GM12878 (cell line): ENCODE measurements at regions not wholly inside any gene's neighbourhood (a gene's known extent, or its start where the extent isn't known, plus 50 kb on each side); places are given as distances from the start of the nearest gene placed in this dataset.
A peak's percentile ranks its signal among the peaks of the same experiment; 100 is the strongest.

ENCODE experiments used
- ATAC-seq: fragments of 200-7000 bp; cut with Tn5 transposase; 3 replicates; pipeline ENCODE4 v1.9.1; 2020; ENCODE audit warnings: mild to moderate bottlenecking, moderate library complexity
- BruUV-seq: library from RNA; stranded (reverse); fragments of 400-500 nt; replicated peaks from 2 replicates; lab custom pipeline; 2021; lab: Mats Ljungman, UMichigan
- CTCF ChIA-PET: fragments of 300-600 bp; sonication (Branson Sonifier 250); formaldehyde crosslinking; extraction: SDS; loops from one replicate; lab custom pipeline; 2021; ENCODE audit warnings: inconsistent platforms; lab: Yijun Ruan, JAX
- POLR2A ChIA-PET: fragments of 350-600 bp; formaldehyde crosslinking; extraction: SDS; loops from one replicate; lab custom pipeline; 2021; ENCODE audit warnings: inconsistent platforms; lab: Charles Lee
- RAD21 ChIA-PET: fragments of 300-600 bp; sonication (Branson Sonifier 250); formaldehyde crosslinking; loops from one replicate; lab custom pipeline; 2023; ENCODE audit warnings: antibody characterized with exemption; ENCODE audit not compliant: unreplicated experiment; lab: Charles Lee
- SMC1A ChIA-PET: fragments of 300-600 bp; sonication (Branson Sonifier 250); formaldehyde crosslinking; loops from one replicate; lab custom pipeline; 2023; ENCODE audit not compliant: unreplicated experiment, uncharacterized antibody; lab: Charles Lee
- DNase-seq: peaks from one replicate; pipeline ENCODE4 v3.0.0-alpha.2; 2011; ENCODE audit warnings: low read depth, low spot score
- FAIRE-seq: peaks from 3 replicates; lab custom pipeline; 2011; peaks lifted over from hg19 to GRCh38; lab: Jason Lieb, UNC
- H2AFZ ChIP-seq: 2 replicates; pipeline ENCODE4 v1.6.0; 2011; ENCODE audit warnings: low read depth, low read length, control low read depth; ENCODE audit not compliant: control insufficient read depth
- H3K27ac ChIP-seq: 2 replicates; pipeline ENCODE4 v1.5.1; 2011; ENCODE audit warnings: control low read depth; ENCODE audit not compliant: control insufficient read depth, insufficient read depth
- H3K27me3 ChIP-seq, 2 experiments: replicated peaks in 1 of 2; 2 replicates each; pipeline versions ENCODE4 v1.6.0 to v1.6.1; 2011; ENCODE audit warnings: low read length in 1 of 2; ENCODE audit not compliant: control insufficient read depth in 2 of 2, insufficient read depth in 2 of 2
- H3K36me3 ChIP-seq, 2 experiments: 2 replicates each; pipeline ENCODE4 v1.5.1; 2011; ENCODE audit warnings: low read length in 1 of 2; ENCODE audit not compliant: control insufficient read depth in 2 of 2, insufficient read depth in 2 of 2
- H3K4me1 ChIP-seq: 2 replicates; pipeline ENCODE4 v1.6.1; 2011; ENCODE audit warnings: mild to moderate bottlenecking, low read length, moderate library complexity, mixed read lengths; ENCODE audit not compliant: control insufficient read depth, insufficient read depth
- H3K4me2 ChIP-seq: 2 replicates; pipeline ENCODE4 v1.6.0; 2011; ENCODE audit warnings: control low read depth; ENCODE audit not compliant: control insufficient read depth, insufficient read depth
- H3K4me3 ChIP-seq: fragments of 200-600 bp; sonication (generic); 2 replicates; pipeline ENCODE4 v1.5.1; 2016
- H3K79me2 ChIP-seq: 2 replicates; pipeline ENCODE4 v1.6.0; 2011; ENCODE audit warnings: low read length; ENCODE audit not compliant: control insufficient read depth, insufficient read depth
- H3K9ac ChIP-seq: 2 replicates; pipeline ENCODE4 v1.8.0; 2011; ENCODE audit warnings: low read length, control low read depth, mixed read lengths; ENCODE audit not compliant: control insufficient read depth, insufficient read depth
- H3K9me3 ChIP-seq: replicated peaks from 3 replicates; pipeline ENCODE4 v1.5.1; 2011; ENCODE audit warnings: mild to moderate bottlenecking, low read length; ENCODE audit not compliant: control insufficient read depth, insufficient read depth
- H4K20me1 ChIP-seq: 2 replicates; pipeline ENCODE4 v1.6.0; 2011; ENCODE audit not compliant: control insufficient read depth, insufficient read depth
- BCL11A ChIP-seq: IDR thresholded peaks from 2 replicates; pipeline ENCODE4 v1.6.1; 2011; ENCODE audit warnings: low read depth, low read length
- CHD4 ChIP-seq: fragments of 200-600 bp; sonication (generic); IDR thresholded peaks from 2 replicates; pipeline ENCODE4 v1.6.1; 2016; ENCODE audit warnings: mild to moderate bottlenecking
- CREM ChIP-seq: IDR thresholded peaks from 2 replicates; pipeline ENCODE4 v1.6.1; 2014; ENCODE audit warnings: antibody characterized with exemption, low read depth
- MEF2A ChIP-seq: IDR thresholded peaks from 2 replicates; pipeline ENCODE4 v1.6.1; 2011; ENCODE audit warnings: low read depth, mild to moderate bottlenecking, low read length, moderate library complexity; ENCODE audit not compliant: insufficient read depth
- MEF2B ChIP-seq: fragments of 450-650 bp; IDR thresholded peaks from 2 replicates; pipeline ENCODE4 v1.6.1; 2018; ENCODE audit warnings: mild to moderate bottlenecking, moderate library complexity; ENCODE audit not compliant: partially characterized antibody, poor library complexity, severe bottlenecking
- MTA2 ChIP-seq: fragments of 450-650 bp; IDR thresholded peaks from 2 replicates; pipeline ENCODE4 v1.6.1; 2016; ENCODE audit warnings: low read depth, mild to moderate bottlenecking, moderate library complexity
- NFXL1 ChIP-seq: fragments of 450-650 bp; IDR thresholded peaks from 2 replicates; pipeline ENCODE4 v1.6.1; 2017; ENCODE audit warnings: antibody characterized with exemption, mild to moderate bottlenecking, borderline replicate concordance
- NFYA ChIP-seq: IDR thresholded peaks from 2 replicates; pipeline ENCODE4 v1.6.1; 2011; ENCODE audit warnings: low read depth, mild to moderate bottlenecking, low read length, improper control_type of control experiment, borderline replicate concordance
- PML ChIP-seq: IDR thresholded peaks from 2 replicates; pipeline ENCODE4 v1.6.1; 2012; ENCODE audit warnings: low read length, inconsistent platforms
- POLR2AphosphoS5 ChIP-seq: IDR thresholded peaks from 2 replicates; pipeline ENCODE4 v1.6.1; 2011; ENCODE audit warnings: mild to moderate bottlenecking, low read length, inconsistent platforms
- SIN3A ChIP-seq: IDR thresholded peaks from 2 replicates; pipeline ENCODE4 v1.6.1; 2012; ENCODE audit warnings: low read depth, low read length, improper control_type of control experiment
- SKIL ChIP-seq: fragments of 450-650 bp; IDR thresholded peaks from 2 replicates; pipeline ENCODE4 v1.6.1; 2017; ENCODE audit warnings: mild to moderate bottlenecking, low read depth, inconsistent platforms; ENCODE audit not compliant: poor library complexity, severe bottlenecking
- SMARCA5 ChIP-seq: fragments of 450-650 bp; IDR thresholded peaks from 2 replicates; pipeline ENCODE4 v1.6.1; 2017; ENCODE audit warnings: mild to moderate bottlenecking
- SREBF1 ChIP-seq: IDR thresholded peaks from 2 replicates; pipeline ENCODE4 v1.6.1; 2012; ENCODE audit warnings: mild to moderate bottlenecking, low read length
- STAT1 ChIP-seq: fragments of 450-650 bp; conservative IDR thresholded peaks from 2 replicates; pipeline ENCODE4 v1.6.1; 2014; ENCODE audit warnings: antibody characterized with exemption, mild to moderate bottlenecking
- TCF12 ChIP-seq: IDR thresholded peaks from 2 replicates; pipeline ENCODE4 v1.6.1; 2011; ENCODE audit warnings: low read depth, mild to moderate bottlenecking, low read length
- ZBED1 ChIP-seq: IDR thresholded peaks from 2 replicates; pipeline ENCODE4 v1.6.1; 2016; ENCODE audit warnings: borderline replicate concordance
- ZNF217 ChIP-seq: fragments of 450-650 bp; IDR thresholded peaks from 2 replicates; pipeline ENCODE4 v1.6.1; 2017; ENCODE audit warnings: antibody characterized with exemption, mild to moderate bottlenecking
- ZNF592 ChIP-seq: fragments of 450-650 bp; IDR thresholded peaks from 2 replicates; pipeline ENCODE4 v1.6.1; 2017; ENCODE audit warnings: mild to moderate bottlenecking, moderate library complexity
- WGBS: methylation state at CpG from one replicate; pipeline ENCODE4 v1.1.6; 2016; ENCODE audit warnings: low lambda C conversion rate; ENCODE audit not compliant: insufficient replicate concordance, insufficient coverage; ENCODE audit errors: missing lambda C conversion rate; 5-methylcytosine and 5-hydroxymethylcytosine counted together
- in situ Hi-C: fragments of 300-500 bp; cut with MboI; formaldehyde crosslinking; loops from 9 replicates; pipeline ENCODE4 v1.14.3; 2018; ENCODE audit warnings: mixed read lengths
- intact Hi-C: fragments of 100-400 bp; cut with micrococcal nuclease; formaldehyde crosslinking; loops from one replicate; pipeline ENCODE4 v1.14.2; 2022; ENCODE audit not compliant: unreplicated experiment
- TF ChIP-seq, protein P1 (sequence below): fragments of 450-650 bp; IDR thresholded peaks from 2 replicates; pipeline ENCODE4 v1.6.1; 2016; ENCODE audit warnings: mild to moderate bottlenecking

- no peak overlapping the region for H3K27ac ChIP-seq
- ChIA-PET SMC1A (interaction anchor here (13.0 kb wide), 1 partner anchor 35 kb away, joined by 244 read pairs; no protein-coding TSS in a partner anchor), CTCF (interaction anchor here (1.2 to 14.4 kb wide), 5 partner anchors 9 to 81 kb away, joined by 3 to 605 read pairs (median 7); no protein-coding TSS in a partner anchor), POLR2A (no interaction called here), RAD21 (no interaction called here)
- peaks cover 14% of the 10 kb centered on the region for H3K4me1 ChIP-seq
- H4K20me1 ChIP-seq, result no peaks in the 10 kb centered on the region
- H3K36me3 ChIP-seq, result no peaks in the 10 kb centered on the region
- H2AFZ ChIP-seq, result no peak overlapping the region; the same call in 1 of the 2 replicates
- no peaks in the 10 kb centered on the region; the same call in 2 of the 3 replicates for H3K9me3 ChIP-seq
- ATAC-seq (peak; percentile 94), FAIRE-seq (no peak), DNase-seq (no peak)
- H3K9ac ChIP-seq, result no peak overlapping the region
- H3K79me2 ChIP-seq, result no peaks in the 10 kb centered on the region
- H3K4me2 ChIP-seq, result no peak overlapping the region
- no peak overlapping the region for H3K4me3 ChIP-seq
- BruUV-seq, result no TSS peak
- intact Hi-C loops, result no loop called here
- in situ Hi-C loops, result no loop called here
- WGBS, result 2% methylated on average over 8 of the region's 8 CpGs
- no peaks in the 10 kb centered on the region for H3K27me3 ChIP-seq
- no peak for TF ChIP-seq NFXL1
- peak; percentile 36; the same call in 1 of the 2 replicates for TF ChIP-seq CREM
- TF ChIP-seq TCF12, result no peak
- no peak for TF ChIP-seq SKIL
- TF ChIP-seq POLR2AphosphoS5, result no peak
- no peak for TF ChIP-seq MTA2
- TF ChIP-seq CHD4, result no peak
- TF ChIP-seq SREBF1, result no peak
- TF ChIP-seq ZNF217, result no peak
- no peak for TF ChIP-seq SIN3A
- no peak for TF ChIP-seq PML
- TF ChIP-seq ZBED1, result no peak
- peak; percentile 57; the same call in 1 of the 2 replicates for TF ChIP-seq SMARCA5
- no peak for TF ChIP-seq MEF2B
- TF ChIP-seq, protein P1, sequence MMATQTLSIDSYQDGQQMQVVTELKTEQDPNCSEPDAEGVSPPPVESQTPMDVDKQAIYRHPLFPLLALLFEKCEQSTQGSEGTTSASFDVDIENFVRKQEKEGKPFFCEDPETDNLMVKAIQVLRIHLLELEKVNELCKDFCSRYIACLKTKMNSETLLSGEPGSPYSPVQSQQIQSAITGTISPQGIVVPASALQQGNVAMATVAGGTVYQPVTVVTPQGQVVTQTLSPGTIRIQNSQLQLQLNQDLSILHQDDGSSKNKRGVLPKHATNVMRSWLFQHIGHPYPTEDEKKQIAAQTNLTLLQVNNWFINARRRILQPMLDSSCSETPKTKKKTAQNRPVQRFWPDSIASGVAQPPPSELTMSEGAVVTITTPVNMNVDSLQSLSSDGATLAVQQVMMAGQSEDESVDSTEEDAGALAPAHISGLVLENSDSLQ, result peak; percentile 95
- TF ChIP-seq MEF2A, result 0 out of 2 replicates have a peak, but pooled peaks have one; percentile 8
- TF ChIP-seq BCL11A, result no peak
- no peak for TF ChIP-seq NFYA
- 0 out of 2 replicates have a peak, but pooled peaks have one; percentile 32 for TF ChIP-seq ZNF592
- TF ChIP-seq STAT1, result no peak
Observed at GRCh38 chr14:106879241-106879640, 1352.9 kb downstream of the TMEM121 start.
